NCI-H446 treated with DMSO at 0.1 percent for 48 hours (cell line): ENCODE measurements at regions not wholly inside any gene's neighbourhood (a gene's known extent, or its start where the extent isn't known, plus 50 kb on each side); places are given as distances from the start of the nearest gene placed in this dataset.
A peak's percentile ranks its signal among the peaks of the same experiment; 100 is the strongest.
"Not testable (repeated sequence)": the region's sequence is repeated elsewhere in the genome, so short reads cannot be mapped to it uniquely, and the experiment has no call there.

Experiments
- DNase-seq: peaks from one replicate; lab custom pipeline; 2025; lab: John Stamatoyannopoulos, UW

- DNase-seq = no peak
Measured at GRCh38 chr14:37843954-37844607, 248.7 kb downstream of the TTC6 start.

GRCh38 chr14:37844614-37845013 lies 249.2 kb downstream of the TTC6 start:
- DNase-seq = no peak

- DNase-seq = no peak
Measured at GRCh38 chr14:37848985-37849621, 253.7 kb downstream of the TTC6 start.

GRCh38 chr14:37851054-37851453 lies 255.6 kb downstream of the TTC6 start:
- no peak for DNase-seq

GRCh38 chr14:37855871-37856270 lies 260.4 kb downstream of the TTC6 start:
- no peak for DNase-seq

- DNase-seq = no peak
Measured at GRCh38 chr14:37857774-37858266, 262.4 kb downstream of the TTC6 start.

- DNase-seq = no peak
Measured at GRCh38 chr14:37858733-37859132, 263.3 kb downstream of the TTC6 start.

GRCh38 chr14:37859177-37859576 lies 263.7 kb downstream of the TTC6 start:
- no peak for DNase-seq

GRCh38 chr14:37862263-37862662 lies 266.8 kb downstream of the TTC6 start:
- no peak for DNase-seq

- no peak for DNase-seq
Measured at GRCh38 chr14:37864128-37864527, 268.7 kb downstream of the TTC6 start.

GRCh38 chr14:37864861-37865718 lies 269.7 kb downstream of the TTC6 start:
- DNase-seq = peak; percentile 95

GRCh38 chr14:37865719-37866549 lies 270.5 kb downstream of the TTC6 start:
- no peak for DNase-seq

GRCh38 chr14:37869633-37870032 lies 274.2 kb downstream of the TTC6 start:
- no peak for DNase-seq

- no peak for DNase-seq
Measured at GRCh38 chr14:37870170-37870569, 274.7 kb downstream of the TTC6 start.

- DNase-seq = no peak
Measured at GRCh38 chr14:37870632-37871346, 275.4 kb downstream of the TTC6 start.

GRCh38 chr14:37874065-37874428 lies 278.6 kb downstream of the TTC6 start:
- not testable (repeated sequence) for DNase-seq

GRCh38 chr14:37874429-37875109 lies 279.1 kb downstream of the TTC6 start:
- peak; percentile 67 for DNase-seq

GRCh38 chr14:37888234-37888633 lies 292.8 kb downstream of the TTC6 start:
- no peak for DNase-seq

- peak; percentile 79 for DNase-seq
Measured at GRCh38 chr14:37889087-37889486, 293.7 kb downstream of the TTC6 start.

GRCh38 chr14:37890095-37890494 lies 294.7 kb downstream of the TTC6 start:
- DNase-seq = no peak

GRCh38 chr14:37891500-37891899 lies 296.1 kb downstream of the TTC6 start:
- not testable (repeated sequence) for DNase-seq
